D721Med (cell line): ENCODE measurements at regions not wholly inside any gene's neighbourhood (a gene's known extent, or its start where the extent isn't known, plus 50 kb on each side); places are given as distances from the start of the nearest gene placed in this dataset.

Experiments
- DNase-seq: peaks from one replicate; pipeline ENCODE4 v3.0.0; 2011; ENCODE audit warnings: low spot score; ENCODE audit not compliant: insufficient read length
- FAIRE-seq: peaks from 2 replicates; lab custom pipeline; 2011; peaks lifted over from hg19 to GRCh38; lab: Jason Lieb, UNC
- TF ChIP-seq, protein P1 (sequence below): IDR thresholded peaks from 2 replicates; pipeline ENCODE4 v1.5.1; 2012; ENCODE audit warnings: mild to moderate bottlenecking, control low read depth; ENCODE audit not compliant: insufficient read depth; ENCODE audit errors: missing control alignments

DNA sequence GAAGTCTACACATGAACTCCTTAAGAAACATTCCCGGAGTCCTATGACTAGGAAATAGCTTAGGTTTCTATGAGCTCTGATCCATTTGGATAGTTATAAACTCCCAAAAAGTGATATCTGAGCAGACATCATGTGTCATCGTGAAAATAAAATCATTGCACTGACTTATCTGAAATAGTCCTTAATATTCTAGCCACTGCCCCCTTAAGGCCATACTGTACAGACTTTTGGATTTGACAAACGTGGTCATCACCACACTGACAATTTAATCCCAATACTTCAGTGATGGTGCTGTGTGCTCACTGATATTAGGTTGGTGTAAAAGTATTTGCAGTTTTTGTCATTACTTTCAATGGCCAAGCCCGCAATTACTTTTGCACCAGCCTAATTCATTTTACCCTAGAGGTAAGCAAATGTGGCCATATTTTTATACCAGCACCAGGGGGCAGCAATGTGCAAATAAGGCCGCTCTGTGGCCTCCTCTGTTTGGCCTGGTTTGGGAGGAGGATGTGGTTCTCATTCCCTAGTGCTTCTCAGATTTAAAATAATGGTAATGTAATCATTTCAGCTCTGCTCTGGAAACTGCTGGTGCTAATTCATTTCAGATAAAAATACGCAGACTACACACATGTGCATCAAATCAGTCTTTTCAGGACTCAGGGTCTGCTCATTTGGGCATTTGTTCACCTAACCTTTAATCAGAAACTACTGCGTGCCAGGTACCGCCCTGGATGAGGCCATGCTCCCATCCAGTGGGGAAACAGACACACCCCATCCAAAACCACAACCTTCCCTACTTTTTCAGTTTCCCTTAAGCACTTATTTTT is 196.4 kb upstream of the C1QTNF7 start:
- no peak for DNase-seq
- peak; percentile 6 for FAIRE-seq
- TF ChIP-seq, protein P1, sequence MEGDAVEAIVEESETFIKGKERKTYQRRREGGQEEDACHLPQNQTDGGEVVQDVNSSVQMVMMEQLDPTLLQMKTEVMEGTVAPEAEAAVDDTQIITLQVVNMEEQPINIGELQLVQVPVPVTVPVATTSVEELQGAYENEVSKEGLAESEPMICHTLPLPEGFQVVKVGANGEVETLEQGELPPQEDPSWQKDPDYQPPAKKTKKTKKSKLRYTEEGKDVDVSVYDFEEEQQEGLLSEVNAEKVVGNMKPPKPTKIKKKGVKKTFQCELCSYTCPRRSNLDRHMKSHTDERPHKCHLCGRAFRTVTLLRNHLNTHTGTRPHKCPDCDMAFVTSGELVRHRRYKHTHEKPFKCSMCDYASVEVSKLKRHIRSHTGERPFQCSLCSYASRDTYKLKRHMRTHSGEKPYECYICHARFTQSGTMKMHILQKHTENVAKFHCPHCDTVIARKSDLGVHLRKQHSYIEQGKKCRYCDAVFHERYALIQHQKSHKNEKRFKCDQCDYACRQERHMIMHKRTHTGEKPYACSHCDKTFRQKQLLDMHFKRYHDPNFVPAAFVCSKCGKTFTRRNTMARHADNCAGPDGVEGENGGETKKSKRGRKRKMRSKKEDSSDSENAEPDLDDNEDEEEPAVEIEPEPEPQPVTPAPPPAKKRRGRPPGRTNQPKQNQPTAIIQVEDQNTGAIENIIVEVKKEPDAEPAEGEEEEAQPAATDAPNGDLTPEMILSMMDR = peak; percentile 73

DNA sequence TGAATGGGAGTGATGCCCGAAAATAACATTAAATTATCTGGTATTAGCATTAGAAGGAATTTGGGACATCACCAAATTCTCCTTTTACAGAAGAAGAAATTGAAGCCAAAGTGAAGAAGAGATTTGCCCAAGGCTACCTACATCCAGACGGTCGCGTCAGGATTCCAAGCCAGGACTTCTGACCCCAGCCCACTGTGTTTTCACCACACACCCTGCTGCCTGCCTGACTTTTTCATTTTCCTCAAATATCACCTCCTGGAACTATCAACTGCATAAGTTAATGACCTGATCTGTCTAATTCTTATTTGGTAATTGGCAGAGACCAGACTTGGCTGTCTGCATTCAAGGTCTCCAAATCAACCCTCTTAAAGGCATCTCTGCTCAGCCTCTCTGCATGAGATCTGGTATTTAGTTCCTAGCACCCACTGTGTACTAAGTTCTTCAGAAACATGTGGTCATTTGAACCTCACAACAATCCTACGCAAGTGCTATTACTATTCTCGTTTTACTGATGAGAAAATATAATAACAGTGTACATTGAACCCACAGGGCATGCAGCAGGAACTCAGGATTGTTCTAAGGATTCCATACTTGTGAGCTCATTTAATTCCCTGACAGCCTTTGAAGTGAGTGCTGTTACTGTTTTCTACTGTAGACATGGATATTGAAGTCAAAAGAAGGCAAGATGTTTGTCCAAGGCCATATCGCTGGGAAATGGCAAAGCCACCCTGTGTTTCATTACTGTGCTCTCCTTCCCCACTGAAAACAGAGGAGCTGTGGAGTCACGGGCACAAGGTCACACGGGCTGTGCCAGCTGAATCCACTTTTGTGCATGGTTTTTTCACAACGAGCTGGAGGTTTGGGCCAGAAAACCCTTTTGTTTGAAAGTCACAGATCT is 195.2 kb upstream of the C1QTNF7 start:
- FAIRE-seq (no peak), DNase-seq (no peak)
- TF ChIP-seq, protein P1 = no peak

DNA sequence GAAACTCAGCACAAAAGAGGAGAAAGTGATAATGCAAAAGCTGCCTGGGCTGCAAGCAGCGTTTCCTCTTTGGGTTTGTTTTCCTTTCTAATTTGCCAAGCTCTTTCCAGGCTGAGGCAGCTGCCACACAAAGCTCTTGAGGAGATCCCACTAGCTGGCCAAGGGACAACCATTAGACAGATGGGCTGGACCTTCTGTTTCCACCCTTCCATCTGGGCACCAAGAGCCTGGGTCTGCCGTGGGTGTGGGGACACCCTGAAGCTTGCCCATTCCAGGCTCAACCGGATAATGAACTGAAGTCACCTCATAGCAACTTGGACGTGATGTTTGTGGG is 194.6 kb upstream of the C1QTNF7 start:
- no peak for FAIRE-seq
- TF ChIP-seq, protein P1 = no peak
- no peak for DNase-seq

DNA sequence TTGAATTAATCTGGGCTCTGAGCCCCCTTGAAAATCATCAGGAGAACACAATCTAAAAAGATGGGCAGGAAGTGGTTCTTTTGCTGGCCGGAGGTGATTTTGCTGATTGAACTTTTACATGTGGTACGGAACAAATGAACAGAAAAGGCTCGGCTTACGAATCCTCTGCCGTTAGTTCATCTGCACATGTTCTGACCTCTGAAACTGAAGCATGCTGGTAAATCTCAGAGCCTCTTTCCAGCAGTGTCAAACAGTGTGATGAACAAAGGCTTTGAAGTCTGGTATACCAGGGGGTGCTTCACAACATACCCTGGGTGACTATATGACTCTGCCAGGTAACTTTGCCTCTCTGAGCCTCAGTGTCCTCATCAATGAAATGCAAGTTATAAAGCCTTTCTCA is 194.2 kb upstream of the C1QTNF7 start:
- TF ChIP-seq, protein P1 = no peak
- FAIRE-seq = no peak
- no peak for DNase-seq

DNA sequence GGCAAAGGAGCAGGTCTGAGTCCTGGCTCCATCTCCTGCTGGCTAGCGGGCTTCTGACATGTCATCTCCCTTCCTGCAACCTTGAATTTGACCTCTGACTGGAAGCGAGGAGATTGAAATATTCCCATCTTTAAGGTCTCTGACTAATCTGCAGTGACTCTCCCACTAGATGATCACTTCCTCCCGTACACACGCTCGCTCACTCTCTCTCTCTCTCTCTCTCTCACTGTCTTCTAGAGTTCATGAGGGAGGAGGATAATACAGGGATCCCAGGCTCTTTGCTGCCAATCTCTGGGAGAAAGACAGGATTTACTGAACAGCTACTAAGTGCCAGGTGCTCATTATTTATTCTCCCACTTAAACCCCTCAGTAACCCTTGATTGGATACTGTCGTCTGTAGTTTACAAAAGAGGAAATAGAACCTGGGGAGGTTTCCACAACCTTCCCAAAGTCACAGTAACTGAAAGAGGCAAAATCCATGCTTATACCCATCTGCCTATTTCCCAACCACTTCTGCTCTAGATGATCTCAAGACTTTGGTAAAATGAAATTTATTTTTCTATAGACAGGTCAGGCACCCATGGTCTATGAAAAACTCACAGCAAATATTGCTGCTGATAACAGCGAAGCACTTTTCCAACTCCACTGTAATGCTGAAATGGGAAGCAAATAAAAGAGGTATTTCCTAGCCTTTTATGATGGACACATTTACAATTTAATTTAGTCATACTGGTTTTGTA is 193.5 kb upstream of the C1QTNF7 start:
- FAIRE-seq = no peak
- DNase-seq = no peak
- TF ChIP-seq, protein P1 = no peak

DNA sequence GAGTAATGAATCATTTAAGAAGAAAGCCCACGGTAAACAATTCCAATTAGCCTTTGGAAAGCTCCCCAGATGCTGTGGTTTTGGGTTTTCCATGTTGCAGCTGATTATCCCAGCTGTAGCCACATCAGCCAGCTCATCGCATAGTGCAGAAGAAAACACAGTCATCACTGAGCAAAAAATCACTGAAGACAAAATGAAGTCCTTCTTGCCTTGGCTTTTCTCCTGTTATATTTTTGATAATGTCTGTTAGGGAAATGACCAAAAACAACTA is 193.0 kb upstream of the C1QTNF7 start:
- TF ChIP-seq, protein P1 = no peak
- DNase-seq = no peak
- FAIRE-seq = no peak
